GM06990 (cell line): ENCODE measurements at regions not wholly inside any gene's neighbourhood (a gene's known extent, or its start where the extent isn't known, plus 50 kb on each side); places are given as distances from the start of the nearest gene placed in this dataset.
"Not testable (repeated sequence)": the region's sequence is repeated elsewhere in the genome, so short reads cannot be mapped to it uniquely, and the experiment has no call there.

Experiments
- DNase-seq: peaks from one replicate; pipeline ENCODE4 v3.0.0-alpha.2; 2011; ENCODE audit not compliant: insufficient read length; ENCODE audit errors: extremely low read depth
- H3K27me3 ChIP-seq: replicated peaks from 2 replicates; pipeline ENCODE4 v1.6.0; 2011; ENCODE audit warnings: low read length; ENCODE audit not compliant: control insufficient read depth, insufficient read depth
- H3K36me3 ChIP-seq: 2 replicates; pipeline ENCODE4 v1.5.1; 2011; ENCODE audit warnings: low read length; ENCODE audit not compliant: control insufficient read depth, insufficient read depth
- H3K4me3 ChIP-seq: replicated peaks from 2 replicates; pipeline ENCODE4 v1.5.1; 2011; ENCODE audit warnings: low read depth, mild to moderate bottlenecking, control low read depth, low read length
- TF ChIP-seq, protein P1 (sequence below): IDR thresholded peaks from 2 replicates; pipeline ENCODE4 v1.5.1; 2011; ENCODE audit warnings: low read length, control low read depth, mild to moderate bottlenecking, inconsistent platforms; ENCODE audit not compliant: insufficient read depth, poor library complexity, severe bottlenecking

DNA sequence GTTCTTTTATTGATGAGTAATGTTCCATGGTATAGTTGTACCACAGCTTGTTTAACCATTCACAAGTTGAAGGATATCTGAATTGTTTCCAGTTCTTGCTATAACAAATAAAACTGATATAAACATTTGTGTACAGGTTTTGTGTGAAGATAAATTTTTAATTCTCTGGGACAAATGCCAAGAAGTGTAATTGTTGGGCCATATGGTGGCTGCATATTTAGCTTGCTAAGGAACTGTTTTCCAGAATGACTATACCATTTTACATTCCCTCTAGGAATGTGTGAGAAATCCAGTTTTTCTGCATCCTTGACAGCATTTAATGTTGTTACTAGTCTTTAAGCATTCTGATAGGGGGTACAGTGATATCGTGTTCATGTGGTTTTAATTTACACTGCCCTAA is 368.5 kb downstream of the KIF2B start:
- TF ChIP-seq, protein P1, sequence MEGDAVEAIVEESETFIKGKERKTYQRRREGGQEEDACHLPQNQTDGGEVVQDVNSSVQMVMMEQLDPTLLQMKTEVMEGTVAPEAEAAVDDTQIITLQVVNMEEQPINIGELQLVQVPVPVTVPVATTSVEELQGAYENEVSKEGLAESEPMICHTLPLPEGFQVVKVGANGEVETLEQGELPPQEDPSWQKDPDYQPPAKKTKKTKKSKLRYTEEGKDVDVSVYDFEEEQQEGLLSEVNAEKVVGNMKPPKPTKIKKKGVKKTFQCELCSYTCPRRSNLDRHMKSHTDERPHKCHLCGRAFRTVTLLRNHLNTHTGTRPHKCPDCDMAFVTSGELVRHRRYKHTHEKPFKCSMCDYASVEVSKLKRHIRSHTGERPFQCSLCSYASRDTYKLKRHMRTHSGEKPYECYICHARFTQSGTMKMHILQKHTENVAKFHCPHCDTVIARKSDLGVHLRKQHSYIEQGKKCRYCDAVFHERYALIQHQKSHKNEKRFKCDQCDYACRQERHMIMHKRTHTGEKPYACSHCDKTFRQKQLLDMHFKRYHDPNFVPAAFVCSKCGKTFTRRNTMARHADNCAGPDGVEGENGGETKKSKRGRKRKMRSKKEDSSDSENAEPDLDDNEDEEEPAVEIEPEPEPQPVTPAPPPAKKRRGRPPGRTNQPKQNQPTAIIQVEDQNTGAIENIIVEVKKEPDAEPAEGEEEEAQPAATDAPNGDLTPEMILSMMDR: no peak
- DNase-seq: no peak
- Histone ChIP-seq H3K27me3 (no peaks in the 10 kb centered on the region), H3K4me3 (no peak overlapping the region), H3K36me3 (no peaks in the 10 kb centered on the region)

DNA sequence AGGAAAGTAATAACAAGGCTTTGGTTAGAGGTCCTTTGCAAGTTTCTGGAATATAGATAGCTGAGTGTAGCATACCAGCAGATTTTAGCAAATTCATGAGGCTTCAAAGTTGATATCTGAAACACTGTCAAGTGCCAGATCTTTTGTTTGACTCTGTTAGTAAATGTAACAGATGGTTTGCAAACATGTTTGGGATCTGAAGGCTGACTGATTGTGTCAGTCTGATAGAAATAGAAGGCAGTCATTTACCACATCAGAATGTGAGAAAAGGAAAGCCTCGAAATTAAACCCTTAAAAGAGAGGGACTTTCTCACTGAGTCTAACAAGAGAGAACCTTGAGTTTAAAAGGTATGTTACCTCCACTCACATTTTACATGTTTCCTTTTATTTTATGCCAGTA is 371.5 kb downstream of the KIF2B start:
- DNase-seq: no peak
- Histone ChIP-seq H3K36me3 (no peaks in the 10 kb centered on the region), H3K27me3 (no peaks in the 10 kb centered on the region), H3K4me3 (no peak overlapping the region)
- TF ChIP-seq, protein P1: no peak

DNA sequence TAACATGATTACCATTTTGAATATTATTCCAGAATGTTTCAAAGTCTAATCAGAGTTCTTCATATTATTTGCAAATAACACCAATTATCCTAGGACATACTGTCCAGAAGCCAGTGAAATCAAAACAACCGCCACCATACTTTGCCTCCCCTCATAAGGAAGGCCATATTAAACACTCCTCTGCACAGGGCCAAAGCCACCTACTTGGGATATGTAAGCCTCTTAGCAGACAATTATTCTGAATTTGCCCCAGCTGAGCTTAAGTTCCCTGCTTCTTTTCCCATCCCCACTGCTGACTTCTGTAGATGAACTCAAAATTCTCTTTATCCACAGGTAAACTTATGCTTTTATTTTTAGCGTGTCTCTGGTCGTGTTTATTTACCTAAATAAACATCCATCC is 374.0 kb downstream of the KIF2B start:
- Histone ChIP-seq H3K27me3 (no peaks in the 10 kb centered on the region), H3K4me3 (no peak overlapping the region), H3K36me3 (no peaks in the 10 kb centered on the region)
- TF ChIP-seq, protein P1: no peak
- DNase-seq: no peak

DNA sequence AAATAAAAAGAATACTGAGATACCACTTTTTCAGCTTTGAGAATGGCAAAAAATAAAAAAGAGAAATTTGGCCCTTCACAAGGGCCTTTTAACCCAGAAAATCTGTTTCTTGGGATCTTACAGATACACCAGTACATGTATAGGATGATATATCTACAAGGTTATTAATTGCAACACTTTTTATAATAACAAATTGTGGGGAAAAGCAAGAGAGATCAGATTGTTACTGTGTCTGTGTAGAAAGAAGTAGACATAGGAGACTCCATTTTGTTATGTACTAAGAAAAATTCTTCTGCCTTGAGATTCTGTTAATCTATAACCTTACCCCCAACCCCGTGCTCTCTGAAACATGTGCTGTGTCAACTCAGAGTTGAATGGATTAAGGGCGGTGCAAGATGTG is 378.7 kb downstream of the KIF2B start:
- not testable (repeated sequence) for H3K27me3 ChIP-seq, DNase-seq, H3K4me3 ChIP-seq, H3K36me3 ChIP-seq

- Histone ChIP-seq H3K36me3 (no peaks in the 10 kb centered on the region), H3K27me3 (no peaks in the 10 kb centered on the region), H3K4me3 (no peak overlapping the region)
- TF ChIP-seq, protein P1: no peak
- DNase-seq: no peak
Measured at GRCh38 chr17:54220829-54221228, 398.1 kb downstream of the KIF2B start.

GRCh38 chr17:54221499-54221898 is 398.8 kb downstream of the KIF2B start:
- TF ChIP-seq, protein P1: no peak
- Histone ChIP-seq H3K4me3 (no peak overlapping the region), H3K27me3 (no peaks in the 10 kb centered on the region), H3K36me3 (no peaks in the 10 kb centered on the region)
- DNase-seq: no peak
